ENCODE measurements at regions not wholly inside any gene's neighbourhood (a gene's known extent, or its start where the extent isn't known, plus 50 kb on each side); places are given as distances from the start of the nearest gene placed in this dataset.

DNA sequence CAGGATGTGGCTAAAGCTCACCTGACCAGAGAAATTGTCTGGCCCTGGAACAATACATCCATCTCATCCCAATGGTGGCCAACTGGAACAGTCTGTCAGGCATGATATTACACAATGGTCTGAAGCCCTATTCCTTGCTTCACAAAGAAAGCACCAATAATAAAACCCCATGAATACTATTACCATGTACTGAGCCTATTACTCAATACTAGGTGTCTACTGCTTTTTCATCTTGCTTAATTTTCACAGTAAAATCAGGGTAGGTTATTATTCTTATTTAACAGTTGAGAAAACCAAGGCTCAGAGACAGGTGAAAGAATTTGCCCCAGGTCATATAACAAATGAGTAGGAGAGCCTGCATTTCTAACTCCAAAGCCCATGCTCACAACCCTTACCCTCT, 68.9 kb upstream of the CAPRIN1 start:
- Histone ChIP-seq H3K27me3 (no peaks in the 10 kb centered on the region), H3K36me3 (no peaks in the 10 kb centered on the region), H3K27ac (no peak overlapping the region), H3K4me1 (no peaks in the 10 kb centered on the region), H3K4me3 (no peak overlapping the region), H3K9me3 (no peaks in the 10 kb centered on the region)
- ATAC-seq (no peak), FAIRE-seq (no peak), DNase-seq (no peak)
- intact Hi-C loops (cut with DNase I), result no loop called here
- TF ChIP-seq, protein P1, sequence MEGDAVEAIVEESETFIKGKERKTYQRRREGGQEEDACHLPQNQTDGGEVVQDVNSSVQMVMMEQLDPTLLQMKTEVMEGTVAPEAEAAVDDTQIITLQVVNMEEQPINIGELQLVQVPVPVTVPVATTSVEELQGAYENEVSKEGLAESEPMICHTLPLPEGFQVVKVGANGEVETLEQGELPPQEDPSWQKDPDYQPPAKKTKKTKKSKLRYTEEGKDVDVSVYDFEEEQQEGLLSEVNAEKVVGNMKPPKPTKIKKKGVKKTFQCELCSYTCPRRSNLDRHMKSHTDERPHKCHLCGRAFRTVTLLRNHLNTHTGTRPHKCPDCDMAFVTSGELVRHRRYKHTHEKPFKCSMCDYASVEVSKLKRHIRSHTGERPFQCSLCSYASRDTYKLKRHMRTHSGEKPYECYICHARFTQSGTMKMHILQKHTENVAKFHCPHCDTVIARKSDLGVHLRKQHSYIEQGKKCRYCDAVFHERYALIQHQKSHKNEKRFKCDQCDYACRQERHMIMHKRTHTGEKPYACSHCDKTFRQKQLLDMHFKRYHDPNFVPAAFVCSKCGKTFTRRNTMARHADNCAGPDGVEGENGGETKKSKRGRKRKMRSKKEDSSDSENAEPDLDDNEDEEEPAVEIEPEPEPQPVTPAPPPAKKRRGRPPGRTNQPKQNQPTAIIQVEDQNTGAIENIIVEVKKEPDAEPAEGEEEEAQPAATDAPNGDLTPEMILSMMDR (IDR thresholded peaks at IDR 0.05), result no peak

DNA sequence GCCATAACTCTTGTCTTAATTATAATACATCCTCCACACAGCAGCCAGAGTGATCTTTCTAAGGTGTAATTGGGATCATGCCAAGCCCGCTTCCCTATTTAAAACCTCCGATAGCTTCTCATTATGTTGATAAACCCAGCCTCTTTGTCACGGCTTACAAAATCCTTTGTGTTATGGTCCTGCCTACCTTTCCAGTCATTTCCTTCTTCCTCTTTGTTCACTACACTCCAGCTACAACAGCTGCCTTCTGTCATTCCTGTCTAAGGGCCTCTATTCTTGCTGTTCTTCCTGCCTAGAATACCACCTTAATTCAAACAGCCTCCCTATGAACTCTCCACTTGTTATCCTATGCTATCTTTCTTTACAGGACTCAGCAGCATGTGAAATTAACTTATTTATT, 70.6 kb upstream of the CAPRIN1 start:
- FAIRE-seq (no peak), ATAC-seq (no peak)
- H3K4me1 ChIP-seq, result no peaks in the 10 kb centered on the region

DNA sequence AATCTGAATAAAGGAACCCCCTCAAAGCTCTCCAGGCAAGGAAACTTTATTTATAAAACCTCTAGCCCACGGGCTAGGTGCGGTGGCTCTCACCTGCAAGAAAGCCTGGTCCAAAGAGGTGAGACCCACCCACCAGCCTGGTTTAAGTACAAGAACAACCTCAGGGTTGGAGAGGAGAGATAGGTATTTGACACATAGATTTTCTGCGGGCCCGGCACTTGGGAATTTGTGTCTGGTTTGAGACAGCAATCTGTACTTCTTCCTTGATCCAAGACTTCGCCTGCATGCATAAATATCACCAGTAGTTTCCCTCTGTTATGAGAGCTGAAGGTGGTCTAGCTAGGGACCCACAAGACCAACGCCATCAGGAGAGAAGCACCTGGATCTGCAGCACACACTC, 73.2 kb upstream of the CAPRIN1 start:
- Histone ChIP-seq H3K27me3 (no peaks in the 10 kb centered on the region), H3K9me3 (no peaks in the 10 kb centered on the region), H3K36me3 (no peaks in the 10 kb centered on the region), H3K4me3 (no peak overlapping the region), H3K27ac (no peak overlapping the region), H3K4me1 (no peaks in the 10 kb centered on the region)
- no peak for DNase-seq
- FAIRE-seq, result no peak
- ATAC-seq, result no peak
- 81 to 86% methylated on average over 6 of the region's 6 CpGs for WGBS, 2 donors
- TF ChIP-seq, protein P1 (IDR thresholded peaks at IDR 0.05), result no peak
- intact Hi-C loops (cut with DNase I), result loop anchor here in 1 of 3 donors (10.0 kb wide), 1 partner anchor 124 kb away; no protein-coding TSS in a partner anchor

More for the DNA sequence above, 70.6 kb upstream of the CAPRIN1 start:
- no peaks in the 10 kb centered on the region for H3K9me3 ChIP-seq
- no peaks in the 10 kb centered on the region for H3K36me3 ChIP-seq
- 62 to 75% methylated on average over 3 of the region's 3 CpGs for WGBS, 2 donors
- DNase-seq, result no peak
- H3K4me3 ChIP-seq, result no peak overlapping the region
- H3K27me3 ChIP-seq, result no peaks in the 10 kb centered on the region
- intact Hi-C loops (cut with DNase I), result no loop called here
- H3K27ac ChIP-seq, result no peak overlapping the region
- TF ChIP-seq, protein P1 (IDR thresholded peaks at IDR 0.05), result no peak

DNA sequence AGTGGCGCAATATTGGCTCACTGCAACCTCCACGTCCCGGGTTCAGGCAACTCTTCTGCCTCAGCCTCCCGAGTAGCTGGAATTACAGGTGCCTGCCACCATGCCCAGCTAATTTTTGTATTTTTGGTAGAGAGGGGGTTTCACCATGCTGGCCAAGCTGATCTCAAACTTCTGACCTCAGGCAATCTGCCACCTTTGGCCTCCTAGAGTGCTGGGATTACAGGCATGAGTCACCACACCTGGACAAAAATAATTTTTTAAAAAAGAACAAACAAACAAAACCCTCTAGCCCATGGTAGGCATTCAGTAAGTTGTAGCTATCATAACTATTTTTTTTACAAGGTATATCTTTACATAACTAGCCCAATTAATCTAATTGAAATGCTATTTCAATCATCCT, 73.9 kb upstream of the CAPRIN1 start:
- intact Hi-C loops (cut with DNase I), result loop anchor here in 1 of 3 donors (10.0 kb wide), 1 partner anchor 123 kb away; no protein-coding TSS in a partner anchor
- ATAC-seq (no peak), DNase-seq (no peak), FAIRE-seq (no peak)
- Histone ChIP-seq H3K27ac (no peak overlapping the region), H3K4me3 (no peak overlapping the region), H3K36me3 (no peaks in the 10 kb centered on the region), H3K27me3 (no peaks in the 10 kb centered on the region), H3K4me1 (no peaks in the 10 kb centered on the region), H3K9me3 (no peaks in the 10 kb centered on the region)
- whole genome bisulfite sequencing, 2 donors, result 87 to 92% methylated on average over 4 of the region's 4 CpGs
- TF ChIP-seq, protein P1 (IDR thresholded peaks at IDR 0.05), result no peak

DNA sequence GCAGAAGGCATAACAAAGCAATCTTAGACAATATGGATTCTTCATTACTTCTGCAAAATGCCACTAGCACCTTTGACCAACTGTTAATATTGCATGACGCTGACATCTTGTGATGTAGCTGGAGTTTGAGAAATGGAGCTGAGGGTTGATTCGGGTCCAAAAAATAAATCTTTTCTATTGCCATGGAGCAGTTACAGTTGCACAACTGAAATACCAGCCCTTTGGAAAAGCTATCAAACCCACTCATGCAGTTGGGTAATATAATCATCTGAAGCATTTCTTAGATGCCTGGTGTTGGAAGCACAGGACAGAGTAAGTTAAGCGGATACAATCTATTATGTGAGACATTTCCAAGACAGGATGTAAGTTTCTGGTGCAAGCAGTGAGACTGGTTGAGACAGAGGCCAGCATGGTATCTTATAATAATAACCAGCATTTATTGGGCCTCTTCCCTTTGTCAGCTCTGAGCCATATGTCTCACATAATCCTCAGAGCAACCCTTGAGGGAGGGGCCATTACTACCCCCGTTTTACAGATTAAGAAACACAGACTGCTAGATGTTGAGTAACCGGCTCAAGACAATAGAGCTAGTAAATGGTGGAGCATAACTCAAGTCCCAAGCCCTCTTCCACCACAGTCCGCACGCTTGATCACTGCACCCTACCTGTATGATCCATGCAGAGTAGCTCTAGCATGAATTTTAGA, 74.9 kb upstream of the CAPRIN1 start:
- DNase-seq, result no peak
- FAIRE-seq, result no peak

More for the DNA sequence above, 74.9 kb upstream of the CAPRIN1 start:
- Histone ChIP-seq H3K4me1 (no peaks in the 10 kb centered on the region), H3K4me3 (no peak overlapping the region), H3K9me3 (no peaks in the 10 kb centered on the region), H3K27ac (no peak overlapping the region), H3K27me3 (no peaks in the 10 kb centered on the region), H3K36me3 (no peaks in the 10 kb centered on the region)
- WGBS, 2 donors, result 80 to 82% methylated on average over 7 of the region's 7 CpGs
- ATAC-seq, result no peak
- intact Hi-C loops (cut with DNase I), result loop anchor here in 1 of 3 donors (10.0 kb wide), 1 partner anchor 122 kb away; no protein-coding TSS in a partner anchor
- TF ChIP-seq, protein P1 (IDR thresholded peaks at IDR 0.05), result no peak
